Body of pancreas (tissue), 4 donors: ENCODE measurements at regions not wholly inside any gene's neighbourhood (a gene's known extent, or its start where the extent isn't known, plus 50 kb on each side); places are given as distances from the start of the nearest gene placed in this dataset.
"Not testable (repeated sequence)": the region's sequence is repeated elsewhere in the genome, so short reads cannot be mapped to it uniquely, and the experiment has no call there.

Experiments
- CTCF ChIP-seq, 7 experiments: fragments of 450-650 bp in 4 of 7; fragments of 200-600 bp in 3 of 7; sonication (generic) in 3 of 7; IDR thresholded peaks; one replicate each; pipeline ENCODE4 v1.5.1; 2016 to 2019; ENCODE audit warnings: antibody characterized with exemption in 7 of 7
- POLR2A ChIP-seq, 3 donors: fragments of 450-650 bp; IDR thresholded peaks; one replicate each; pipeline ENCODE4 v1.6.1; 2016; ENCODE audit warnings: antibody characterized with exemption in 3 of 3, mild to moderate bottlenecking in 2 of 3

- TF ChIP-seq CTCF, POLR2A (IDR thresholded peaks at IDR 0.05): not testable (repeated sequence)
These were observed 458.2 kb upstream of the GRM7 start for GRCh38 chr3:6402666-6403065.
